ENCODE measurements at regions not wholly inside any gene's neighbourhood (a gene's known extent, or its start where the extent isn't known, plus 50 kb on each side); places are given as distances from the start of the nearest gene placed in this dataset.

DNA sequence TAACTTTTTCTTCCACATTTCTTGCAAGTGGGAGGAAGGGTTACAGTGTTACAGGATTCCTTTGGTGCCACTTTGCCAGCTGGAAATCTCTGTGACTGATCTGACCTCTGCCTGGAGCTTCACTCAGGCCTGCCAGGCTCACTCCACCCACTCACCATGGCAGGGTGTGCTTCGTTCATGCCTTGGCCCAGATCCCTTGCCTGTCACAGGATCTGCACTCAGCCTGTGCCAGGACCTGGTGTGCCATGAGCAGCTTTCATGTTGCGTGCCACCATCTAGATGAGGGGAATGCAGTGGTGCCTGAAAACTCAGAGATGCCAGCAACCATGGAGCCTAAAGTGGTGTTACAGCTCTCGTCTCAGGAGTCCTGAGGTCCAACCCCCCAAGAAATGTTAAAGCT is 2596.4 kb downstream of the PCDH7 start:
- Histone ChIP-seq H3K27ac (no peak overlapping the region), H3K4me1 (no peaks in the 10 kb centered on the region), H3K36me3 (no peaks in the 10 kb centered on the region), H3K4me3 (no peak overlapping the region), H3K9me3 (peaks cover 4 to 7% of the 10 kb centered on the region in 2 donors), H3K27me3 (no peaks in the 10 kb centered on the region)
- TF ChIP-seq POLR2AphosphoS5 (IDR thresholded peaks at IDR 0.05): no peak
- TF ChIP-seq, protein P1, sequence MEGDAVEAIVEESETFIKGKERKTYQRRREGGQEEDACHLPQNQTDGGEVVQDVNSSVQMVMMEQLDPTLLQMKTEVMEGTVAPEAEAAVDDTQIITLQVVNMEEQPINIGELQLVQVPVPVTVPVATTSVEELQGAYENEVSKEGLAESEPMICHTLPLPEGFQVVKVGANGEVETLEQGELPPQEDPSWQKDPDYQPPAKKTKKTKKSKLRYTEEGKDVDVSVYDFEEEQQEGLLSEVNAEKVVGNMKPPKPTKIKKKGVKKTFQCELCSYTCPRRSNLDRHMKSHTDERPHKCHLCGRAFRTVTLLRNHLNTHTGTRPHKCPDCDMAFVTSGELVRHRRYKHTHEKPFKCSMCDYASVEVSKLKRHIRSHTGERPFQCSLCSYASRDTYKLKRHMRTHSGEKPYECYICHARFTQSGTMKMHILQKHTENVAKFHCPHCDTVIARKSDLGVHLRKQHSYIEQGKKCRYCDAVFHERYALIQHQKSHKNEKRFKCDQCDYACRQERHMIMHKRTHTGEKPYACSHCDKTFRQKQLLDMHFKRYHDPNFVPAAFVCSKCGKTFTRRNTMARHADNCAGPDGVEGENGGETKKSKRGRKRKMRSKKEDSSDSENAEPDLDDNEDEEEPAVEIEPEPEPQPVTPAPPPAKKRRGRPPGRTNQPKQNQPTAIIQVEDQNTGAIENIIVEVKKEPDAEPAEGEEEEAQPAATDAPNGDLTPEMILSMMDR (IDR thresholded peaks at IDR 0.05): no peak
- no peak for TF ChIP-seq POLR2A (IDR thresholded peaks at IDR 0.05)
- DNase-seq (ENCODE audit: low spot score in 2 of 2): no peak
- intact Hi-C loops (cut with DNase I; ENCODE audit: low total_unique reads): no loop called here

DNA sequence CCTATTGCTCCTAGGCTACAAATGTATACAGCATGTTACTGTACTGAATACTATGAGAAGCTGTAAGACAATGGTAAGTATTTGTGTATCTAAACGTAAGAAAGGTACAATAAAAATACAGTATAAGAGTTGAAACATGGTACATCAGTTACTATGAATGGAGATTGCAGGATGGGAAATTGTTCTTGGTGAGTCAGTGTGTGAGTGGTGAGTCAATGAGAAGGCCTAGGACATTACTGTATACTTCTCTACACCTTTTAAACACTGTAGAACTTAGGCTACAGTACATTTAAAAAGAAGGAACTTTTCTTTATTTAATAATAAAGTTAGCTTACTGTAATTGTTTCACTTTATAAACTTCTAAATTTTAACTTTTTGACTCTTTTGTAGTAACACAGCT is 2603.2 kb downstream of the PCDH7 start:
- peaks cover 0 to 4% of the 10 kb centered on the region in 2 donors for H3K9me3 ChIP-seq
- no peaks in the 10 kb centered on the region for H3K36me3 ChIP-seq
- intact Hi-C loops (cut with DNase I; ENCODE audit: low total_unique reads): no loop called here
- H3K4me3 ChIP-seq: no peak overlapping the region
- no peaks in the 10 kb centered on the region for H3K27me3 ChIP-seq
- DNase-seq (ENCODE audit: low spot score in 2 of 2): no peak
- TF ChIP-seq, protein P1 (IDR thresholded peaks at IDR 0.05): no peak
- TF ChIP-seq POLR2AphosphoS5 (IDR thresholded peaks at IDR 0.05) (no peak), POLR2A (IDR thresholded peaks at IDR 0.05) (no peak)
- H3K27ac ChIP-seq: no peak overlapping the region
- H3K4me1 ChIP-seq: no peaks in the 10 kb centered on the region

DNA sequence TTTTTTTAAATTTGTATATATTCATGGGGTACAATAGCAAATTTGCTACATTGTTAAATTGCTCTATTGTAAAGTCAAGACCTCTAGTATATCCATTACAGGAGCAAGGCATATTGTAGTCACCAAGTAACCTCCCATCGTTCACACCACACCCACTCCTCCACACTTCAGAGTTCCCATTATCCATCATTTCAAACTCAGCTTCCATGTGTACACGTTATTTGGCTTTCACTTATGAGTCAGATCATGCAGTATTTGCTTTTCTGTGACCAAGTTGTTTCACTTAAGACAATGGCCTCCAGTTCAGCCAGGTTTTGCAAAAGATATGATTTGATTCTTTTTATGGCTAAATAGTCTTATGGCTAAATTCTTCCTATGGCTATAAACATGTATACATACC is 2614.2 kb downstream of the PCDH7 start:
- Histone ChIP-seq H3K27me3 (no peaks in the 10 kb centered on the region), H3K27ac (no peak overlapping the region), H3K4me1 (no peaks in the 10 kb centered on the region), H3K9me3 (peaks cover 13 to 46% of the 10 kb centered on the region in 2 donors), H3K4me3 (no peak overlapping the region), H3K36me3 (no peaks in the 10 kb centered on the region)
- intact Hi-C loops (cut with DNase I; ENCODE audit: low total_unique reads): no loop called here
- TF ChIP-seq, protein P1 (IDR thresholded peaks at IDR 0.05): no peak
- TF ChIP-seq POLR2AphosphoS5 (IDR thresholded peaks at IDR 0.05): no peak
- no peak for TF ChIP-seq POLR2A (IDR thresholded peaks at IDR 0.05)
- DNase-seq (ENCODE audit: low spot score in 2 of 2): no peak

DNA sequence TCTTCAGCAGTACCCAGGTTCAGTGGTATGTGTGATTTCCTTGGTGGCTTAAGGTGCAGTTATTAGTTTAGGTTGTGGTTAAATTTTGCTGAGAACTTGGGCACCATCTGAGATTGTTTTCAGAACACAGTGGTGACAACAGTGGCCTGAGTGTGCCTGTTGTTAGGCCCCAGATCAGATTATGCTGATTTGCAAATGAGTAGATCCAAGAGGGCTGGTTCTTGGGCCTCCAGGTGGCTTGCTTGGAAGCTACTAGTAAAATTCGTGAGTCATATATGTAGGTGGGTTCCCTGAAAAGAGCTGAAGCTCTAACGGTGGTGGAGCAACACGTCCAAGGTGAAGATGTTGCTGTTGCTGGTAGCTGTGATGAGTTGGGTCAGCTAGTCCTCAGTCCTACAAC is 2619.6 kb downstream of the PCDH7 start:
- DNase-seq (ENCODE audit: low spot score in 2 of 2): no peak
- Histone ChIP-seq H3K27ac (no peak overlapping the region), H3K9me3 (peaks cover 6 to 28% of the 10 kb centered on the region in 2 donors), H3K4me3 (no peak overlapping the region), H3K27me3 (no peaks in the 10 kb centered on the region), H3K4me1 (no peaks in the 10 kb centered on the region), H3K36me3 (no peaks in the 10 kb centered on the region)
- no peak for TF ChIP-seq POLR2A (IDR thresholded peaks at IDR 0.05)
- intact Hi-C loops (cut with DNase I; ENCODE audit: low total_unique reads): no loop called here

DNA sequence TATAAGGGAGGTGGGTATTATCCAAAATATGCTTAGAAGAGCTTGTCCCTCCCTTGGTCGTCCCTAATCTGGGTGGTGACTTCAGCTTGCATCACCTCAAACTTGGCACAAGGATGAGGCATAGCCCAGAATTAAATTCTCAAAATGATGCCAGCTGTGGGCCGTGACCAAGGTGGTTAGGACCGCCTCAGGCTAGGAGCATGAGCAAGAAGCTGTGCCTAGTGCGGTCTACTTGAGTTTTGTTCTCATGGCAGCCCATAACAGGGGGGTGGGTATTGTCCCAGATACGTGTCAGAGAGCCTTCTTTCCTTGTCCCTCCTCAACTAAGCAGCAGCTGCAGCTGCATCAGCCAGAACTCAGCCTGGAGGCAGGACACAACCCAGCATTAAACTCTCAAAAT is 2620.0 kb downstream of the PCDH7 start:
- H3K27ac ChIP-seq: no peak overlapping the region
- TF ChIP-seq POLR2AphosphoS5 (IDR thresholded peaks at IDR 0.05) (no peak), POLR2A (IDR thresholded peaks at IDR 0.05) (no peak)
- TF ChIP-seq, protein P1 (IDR thresholded peaks at IDR 0.05): no peak
- no peaks in the 10 kb centered on the region for H3K4me1 ChIP-seq
- peaks cover 6 to 28% of the 10 kb centered on the region in 2 donors for H3K9me3 ChIP-seq
- no peak overlapping the region for H3K4me3 ChIP-seq
- intact Hi-C loops (cut with DNase I; ENCODE audit: low total_unique reads): no loop called here
- H3K36me3 ChIP-seq: no peaks in the 10 kb centered on the region
- DNase-seq (ENCODE audit: low spot score in 2 of 2): no peak
- no peaks in the 10 kb centered on the region for H3K27me3 ChIP-seq

DNA sequence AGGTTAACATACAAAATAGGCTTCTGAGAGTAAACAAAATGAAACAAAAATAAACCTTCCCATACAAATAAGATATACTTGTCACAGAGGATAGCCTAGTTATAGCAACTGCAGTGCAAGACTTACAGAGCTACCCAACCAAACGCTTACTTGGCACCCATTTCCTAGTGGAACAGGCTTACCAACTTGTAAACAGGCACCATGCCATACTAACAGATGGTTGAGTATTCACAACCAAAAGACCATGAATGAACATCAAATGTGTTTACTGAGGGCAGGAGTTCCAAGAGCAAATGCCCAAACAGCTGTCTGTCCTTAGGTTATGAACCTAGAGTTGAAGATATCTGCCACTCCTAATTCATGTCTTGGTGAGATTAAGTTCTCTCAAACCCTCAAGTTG is 2629.2 kb downstream of the PCDH7 start:
- Histone ChIP-seq H3K9me3 (no peaks in the 10 kb centered on the region), H3K36me3 (no peaks in the 10 kb centered on the region), H3K4me3 (no peak overlapping the region), H3K27me3 (no peaks in the 10 kb centered on the region), H3K4me1 (no peaks in the 10 kb centered on the region), H3K27ac (no peak overlapping the region)
- intact Hi-C loops (cut with DNase I; ENCODE audit: low total_unique reads): no loop called here
- no peak for TF ChIP-seq POLR2A (IDR thresholded peaks at IDR 0.05)
- no peak for TF ChIP-seq POLR2AphosphoS5 (IDR thresholded peaks at IDR 0.05)
- TF ChIP-seq, protein P1 (IDR thresholded peaks at IDR 0.05): no peak
- DNase-seq (ENCODE audit: low spot score in 2 of 2): no peak
